Neutrophil (primary cell): ENCODE measurements at regions not wholly inside any gene's neighbourhood (a gene's known extent, or its start where the extent isn't known, plus 50 kb on each side); places are given as distances from the start of the nearest gene placed in this dataset.
"Not testable (repeated sequence)": the region's sequence is repeated elsewhere in the genome, so short reads cannot be mapped to it uniquely, and the experiment has no call there.

Experiments
- H3K27ac ChIP-seq: fragments of 200-600 bp; sonication (generic); 2 replicates; pipeline ENCODE4 v1.5.1; 2016; ENCODE audit warnings: mild to moderate bottlenecking, moderate library complexity
- H3K27me3 ChIP-seq: fragments of 200-600 bp; sonication (generic); 2 replicates; pipeline ENCODE4 v1.6.0; 2016; ENCODE audit warnings: mild to moderate bottlenecking
- H3K36me3 ChIP-seq: fragments of 200-600 bp; sonication (generic); 2 replicates; pipeline ENCODE4 v1.5.1; 2017
- H3K4me1 ChIP-seq, 2 experiments: fragments of 200-600 bp in 1 of 2; sonication (generic) in 1 of 2; 1 replicate in 1 of 2; 2 replicates in 1 of 2; pipeline versions ENCODE4 v1.5.1 to v1.6.1; 2013 to 2016; ENCODE audit warnings: low read depth in 1 of 2, low read length in 1 of 2, mild to moderate bottlenecking in 1 of 2, moderate library complexity in 1 of 2; ENCODE audit not compliant: control insufficient read depth in 1 of 2, insufficient read depth in 1 of 2
- H3K4me3 ChIP-seq, 2 experiments: fragments of 200-600 bp in 1 of 2; sonication (generic) in 1 of 2; 1 replicate in 1 of 2; 2 replicates in 1 of 2; pipeline ENCODE4 v1.5.1; 2013 to 2016; ENCODE audit warnings: low read depth in 1 of 2, low read length in 1 of 2, mild to moderate bottlenecking in 1 of 2, moderate library complexity in 1 of 2
- H3K9me3 ChIP-seq: fragments of 200-600 bp; sonication (generic); 2 replicates; pipeline ENCODE4 v1.5.1; 2016
- TF ChIP-seq, protein P1 (sequence below): fragments of 200-600 bp; sonication (generic); IDR thresholded peaks from 2 replicates; pipeline ENCODE4 v1.5.1; 2016; ENCODE audit warnings: antibody characterized with exemption

GRCh38 chr7:106568680-106569499, 92.1 kb downstream of the CCDC71L start:
- no peaks in the 10 kb centered on the region for H3K36me3 ChIP-seq
- no peaks in the 10 kb centered on the region for H3K9me3 ChIP-seq
- H3K4me1 ChIP-seq, result no peaks in the 10 kb centered on the region
- H3K4me3 ChIP-seq, result no peak overlapping the region
- peaks cover 14% of the 10 kb centered on the region for H3K27me3 ChIP-seq
- TF ChIP-seq, protein P1, sequence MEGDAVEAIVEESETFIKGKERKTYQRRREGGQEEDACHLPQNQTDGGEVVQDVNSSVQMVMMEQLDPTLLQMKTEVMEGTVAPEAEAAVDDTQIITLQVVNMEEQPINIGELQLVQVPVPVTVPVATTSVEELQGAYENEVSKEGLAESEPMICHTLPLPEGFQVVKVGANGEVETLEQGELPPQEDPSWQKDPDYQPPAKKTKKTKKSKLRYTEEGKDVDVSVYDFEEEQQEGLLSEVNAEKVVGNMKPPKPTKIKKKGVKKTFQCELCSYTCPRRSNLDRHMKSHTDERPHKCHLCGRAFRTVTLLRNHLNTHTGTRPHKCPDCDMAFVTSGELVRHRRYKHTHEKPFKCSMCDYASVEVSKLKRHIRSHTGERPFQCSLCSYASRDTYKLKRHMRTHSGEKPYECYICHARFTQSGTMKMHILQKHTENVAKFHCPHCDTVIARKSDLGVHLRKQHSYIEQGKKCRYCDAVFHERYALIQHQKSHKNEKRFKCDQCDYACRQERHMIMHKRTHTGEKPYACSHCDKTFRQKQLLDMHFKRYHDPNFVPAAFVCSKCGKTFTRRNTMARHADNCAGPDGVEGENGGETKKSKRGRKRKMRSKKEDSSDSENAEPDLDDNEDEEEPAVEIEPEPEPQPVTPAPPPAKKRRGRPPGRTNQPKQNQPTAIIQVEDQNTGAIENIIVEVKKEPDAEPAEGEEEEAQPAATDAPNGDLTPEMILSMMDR, result no peak
- H3K27ac ChIP-seq, result no peak overlapping the region

DNA sequence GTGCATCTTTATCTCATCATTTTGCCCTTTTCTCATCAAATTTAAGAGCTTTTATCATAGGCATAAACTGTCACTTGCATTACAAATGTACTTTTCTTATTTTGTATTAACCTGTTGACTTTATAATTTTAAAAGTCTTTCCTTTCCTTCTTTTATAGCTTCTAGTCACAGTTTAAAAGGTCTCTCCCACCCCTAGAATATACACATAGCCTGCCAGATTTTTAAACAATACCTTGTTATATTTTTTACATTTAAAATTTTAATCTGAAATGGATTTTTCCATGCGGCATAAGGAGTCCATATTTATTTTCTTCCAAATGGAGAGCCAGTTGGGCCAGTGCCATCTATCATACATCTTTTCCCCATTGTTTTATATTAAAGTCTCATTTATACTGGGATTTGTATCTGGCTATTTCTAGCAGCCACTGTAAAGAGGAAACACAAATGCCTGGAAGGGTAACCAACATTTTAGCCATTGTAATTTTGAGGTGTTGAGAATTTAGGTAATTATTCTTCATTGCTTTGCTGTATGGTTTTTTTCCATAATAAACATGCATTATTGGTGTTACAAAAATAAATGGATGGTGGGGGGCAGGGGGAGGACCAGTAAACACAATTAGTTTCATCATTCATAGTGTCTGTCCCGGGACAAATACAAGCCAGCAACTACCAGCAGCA, 92.8 kb downstream of the CCDC71L start:
- no peak overlapping the region for H3K27ac ChIP-seq
- H3K36me3 ChIP-seq, result no peaks in the 10 kb centered on the region
- TF ChIP-seq, protein P1, result no peak
- no peak overlapping the region for H3K4me3 ChIP-seq
- H3K4me1 ChIP-seq, result no peaks in the 10 kb centered on the region
- peaks cover 14% of the 10 kb centered on the region for H3K27me3 ChIP-seq
- no peaks in the 10 kb centered on the region for H3K9me3 ChIP-seq

DNA sequence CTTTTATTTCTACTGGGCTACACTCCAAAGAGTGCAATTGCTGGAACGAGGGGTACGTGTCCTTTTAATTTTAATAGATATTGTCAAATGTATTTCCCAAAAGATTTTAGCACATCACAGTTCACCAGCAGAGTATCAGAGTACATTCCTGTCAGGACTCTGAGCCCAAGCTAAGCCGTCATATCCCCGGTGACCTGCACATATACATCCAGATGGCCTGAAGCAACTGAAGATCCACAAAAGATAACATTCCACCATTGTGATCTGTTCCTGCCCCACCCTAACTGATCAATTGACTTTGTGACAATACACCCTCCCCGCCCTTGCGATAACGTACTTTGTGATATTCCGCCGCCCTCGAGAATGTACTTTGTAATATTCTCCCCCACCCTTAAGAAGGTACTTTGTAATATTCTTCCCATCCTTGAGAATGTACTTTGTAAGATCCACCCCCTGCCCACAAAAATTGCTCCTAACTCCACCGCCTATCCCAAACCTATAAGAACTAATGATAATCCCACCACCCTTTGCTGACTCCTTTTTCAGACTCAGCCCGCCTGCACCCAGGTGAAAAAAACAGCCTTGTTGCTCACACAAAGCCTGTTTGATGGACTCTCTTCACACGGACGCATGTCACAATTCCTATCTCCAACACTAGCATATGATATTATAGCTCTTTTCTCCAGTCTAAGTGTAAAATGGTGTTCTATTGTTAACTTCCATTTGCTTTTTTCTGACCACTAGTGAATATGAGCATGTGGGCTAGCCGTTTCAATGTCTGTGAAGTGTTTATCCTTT, 93.6 kb downstream of the CCDC71L start:
- H3K9me3 ChIP-seq, H3K4me3 ChIP-seq, H3K27ac ChIP-seq, H3K4me1 ChIP-seq, H3K36me3 ChIP-seq: not testable (repeated sequence)
- H3K27me3 ChIP-seq, result peaks cover 14% of the 10 kb centered on the region

GRCh38 chr7:106566672-106567071, 94.3 kb downstream of the CCDC71L start:
- no peak overlapping the region for H3K27ac ChIP-seq
- H3K27me3 ChIP-seq, result peaks cover 14% of the 10 kb centered on the region
- no peaks in the 10 kb centered on the region for H3K36me3 ChIP-seq
- TF ChIP-seq, protein P1, result no peak
- no peaks in the 10 kb centered on the region for H3K4me1 ChIP-seq
- H3K4me3 ChIP-seq, result no peak overlapping the region
- no peaks in the 10 kb centered on the region for H3K9me3 ChIP-seq

DNA sequence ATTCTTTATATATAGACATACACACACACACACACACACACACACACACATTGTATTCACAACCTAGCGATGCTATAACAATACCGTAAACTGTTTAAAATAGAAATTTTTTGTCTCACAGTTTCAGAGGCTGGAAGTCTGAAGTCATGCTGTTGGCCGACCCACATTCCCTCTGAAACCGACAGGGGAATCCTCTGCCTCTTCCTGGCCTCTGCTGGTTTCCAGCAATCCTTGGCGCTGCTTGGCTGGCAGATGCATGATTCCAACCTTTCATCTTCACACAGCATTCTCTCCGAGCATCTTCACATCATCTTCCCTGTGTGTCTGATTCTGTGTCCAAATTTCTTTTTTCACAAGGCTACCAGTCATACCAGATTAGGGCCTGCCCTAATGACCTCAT, 94.8 kb downstream of the CCDC71L start:
- TF ChIP-seq, protein P1, result no peak
- H3K27ac ChIP-seq, result no peak overlapping the region
- no peaks in the 10 kb centered on the region for H3K36me3 ChIP-seq

More for the DNA sequence above, 94.8 kb downstream of the CCDC71L start:
- H3K4me1 ChIP-seq, result no peaks in the 10 kb centered on the region
- peaks cover 11% of the 10 kb centered on the region for H3K27me3 ChIP-seq
- no peak overlapping the region for H3K4me3 ChIP-seq
- no peaks in the 10 kb centered on the region for H3K9me3 ChIP-seq
